T-helper 2 cell treated with Interferon-gamma antibody and Interleukin-4, amounts not matched to agents 5 μg/mL and 100 μg/mL, for 36 hours (primary cell): ENCODE measurements at regions not wholly inside any gene's neighbourhood (a gene's known extent, or its start where the extent isn't known, plus 50 kb on each side); places are given as distances from the start of the nearest gene placed in this dataset.

ENCODE experiments used
- DNase-seq: peaks from one replicate; pipeline ENCODE4 v3.0.0; 2021; ENCODE audit warnings: low spot score
- H3K27ac Mint-ChIP-seq: one replicate; pipeline ENCODE4 v1.8.0; 2021; ENCODE audit warnings: mild to moderate bottlenecking, mixed read lengths
- H3K27me3 Mint-ChIP-seq: one replicate; pipeline ENCODE4 v1.8.0; 2021; ENCODE audit warnings: low read depth, mixed read lengths
- H3K36me3 Mint-ChIP-seq: one replicate; pipeline ENCODE4 v1.8.0; 2021; ENCODE audit warnings: low read depth, mixed read lengths
- H3K4me1 Mint-ChIP-seq: one replicate; pipeline ENCODE4 v1.8.0; 2021; ENCODE audit warnings: low read depth, mixed read lengths
- H3K4me3 Mint-ChIP-seq: one replicate; pipeline ENCODE4 v1.8.0; 2022; ENCODE audit warnings: mild to moderate bottlenecking, moderate library complexity, mixed read lengths
- H3K9me3 Mint-ChIP-seq: one replicate; pipeline ENCODE4 v1.8.0; 2021; ENCODE audit warnings: mixed read lengths

DNA sequence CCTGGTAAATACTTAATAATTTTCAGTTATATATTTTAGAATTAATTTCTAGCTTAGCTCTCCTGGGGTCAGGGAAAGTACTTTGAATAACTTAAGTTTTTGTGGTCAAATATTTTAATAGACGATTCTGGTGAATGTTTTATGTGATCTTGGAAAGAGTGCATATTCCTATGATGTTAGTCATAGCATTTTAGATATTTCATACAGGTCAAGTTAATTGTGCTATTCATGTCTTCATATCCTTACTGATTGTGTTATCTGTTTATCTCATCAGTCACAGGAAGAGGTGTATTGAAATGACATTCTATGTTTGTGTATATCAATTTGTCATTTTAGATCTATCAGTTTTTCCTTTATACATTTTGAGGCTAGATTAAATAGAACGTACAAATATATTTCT, 576.2 kb downstream of the CPS1 start:
- no peak overlapping the region for H3K4me3 Mint-ChIP-seq
- H3K4me1 Mint-ChIP-seq: no peaks in the 10 kb centered on the region
- no peak for DNase-seq
- no peaks in the 10 kb centered on the region for H3K27me3 Mint-ChIP-seq
- no peaks in the 10 kb centered on the region for H3K9me3 Mint-ChIP-seq
- H3K27ac Mint-ChIP-seq: no peak overlapping the region
- H3K36me3 Mint-ChIP-seq: no peaks in the 10 kb centered on the region

DNA sequence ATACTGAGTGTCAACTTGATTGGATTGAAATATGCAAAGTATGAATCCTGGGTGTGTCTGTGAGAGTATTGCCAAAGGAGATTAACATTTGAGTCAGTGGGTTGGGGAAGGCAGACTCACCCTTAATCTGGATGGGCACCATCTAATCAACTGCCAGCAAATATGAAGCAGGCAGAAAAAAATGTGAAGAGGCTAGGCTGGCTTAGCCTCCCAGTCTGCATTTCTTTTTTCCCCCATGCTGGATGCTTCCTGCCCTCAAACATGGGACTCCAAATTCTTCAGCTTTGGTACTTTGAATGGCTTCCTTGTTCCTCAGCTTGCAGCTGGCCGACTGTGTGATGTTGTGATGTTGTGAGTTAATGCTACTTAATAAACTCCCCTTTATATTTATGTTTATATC, 577.4 kb downstream of the CPS1 start:
- Mint-ChIP-seq H3K36me3 (no peaks in the 10 kb centered on the region), H3K4me3 (no peak overlapping the region), H3K9me3 (no peaks in the 10 kb centered on the region), H3K27me3 (no peaks in the 10 kb centered on the region), H3K4me1 (no peaks in the 10 kb centered on the region), H3K27ac (no peak overlapping the region)
- no peak for DNase-seq

DNA sequence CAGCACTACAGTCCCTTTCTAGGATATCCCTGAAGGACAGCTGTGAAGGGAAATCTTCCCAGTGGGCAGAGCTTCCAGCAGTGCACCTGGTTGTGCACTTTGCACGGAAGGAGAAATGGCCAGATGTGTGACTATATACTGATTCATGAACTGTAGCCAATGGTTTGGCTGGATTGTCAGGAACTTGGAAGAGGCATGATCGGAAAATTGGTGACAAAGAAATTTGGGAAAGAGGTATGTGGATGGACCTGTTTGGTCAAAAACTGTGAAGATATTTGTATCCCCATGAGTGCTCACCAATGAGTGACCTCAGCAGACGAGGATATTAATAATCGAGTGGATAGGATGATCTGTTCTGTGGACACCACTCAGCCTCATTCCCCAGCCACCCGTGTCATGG, 582.2 kb downstream of the CPS1 start:
- no peak overlapping the region for H3K27ac Mint-ChIP-seq
- H3K36me3 Mint-ChIP-seq: no peaks in the 10 kb centered on the region
- no peak for DNase-seq
- no peaks in the 10 kb centered on the region for H3K9me3 Mint-ChIP-seq
- H3K4me3 Mint-ChIP-seq: no peak overlapping the region
- no peaks in the 10 kb centered on the region for H3K27me3 Mint-ChIP-seq
- no peaks in the 10 kb centered on the region for H3K4me1 Mint-ChIP-seq

DNA sequence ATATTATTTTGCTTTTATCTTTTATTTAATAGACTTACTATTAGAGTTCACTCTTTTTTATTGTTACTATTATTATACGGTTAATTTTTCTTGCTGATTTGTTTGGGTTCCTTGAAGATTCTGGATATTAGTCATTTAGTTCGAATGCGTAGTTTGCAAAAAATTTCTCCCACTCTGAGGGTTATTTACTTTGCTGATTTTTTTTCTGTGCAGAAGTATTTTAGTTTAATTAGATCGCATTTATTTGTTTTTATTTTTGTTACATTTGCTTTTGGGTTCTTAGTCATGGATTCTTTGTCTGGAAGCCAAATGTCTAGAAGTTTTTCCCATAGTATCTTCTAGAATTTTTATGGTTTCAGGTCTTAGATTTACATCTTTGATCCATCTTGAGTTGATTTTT, 585.2 kb downstream of the CPS1 start:
- no peaks in the 10 kb centered on the region for H3K36me3 Mint-ChIP-seq
- no peaks in the 10 kb centered on the region for H3K27me3 Mint-ChIP-seq
- no peak for DNase-seq
- peaks cover 5% of the 10 kb centered on the region for H3K9me3 Mint-ChIP-seq
- no peaks in the 10 kb centered on the region for H3K4me1 Mint-ChIP-seq
- H3K27ac Mint-ChIP-seq: no peak overlapping the region
- no peak overlapping the region for H3K4me3 Mint-ChIP-seq

DNA sequence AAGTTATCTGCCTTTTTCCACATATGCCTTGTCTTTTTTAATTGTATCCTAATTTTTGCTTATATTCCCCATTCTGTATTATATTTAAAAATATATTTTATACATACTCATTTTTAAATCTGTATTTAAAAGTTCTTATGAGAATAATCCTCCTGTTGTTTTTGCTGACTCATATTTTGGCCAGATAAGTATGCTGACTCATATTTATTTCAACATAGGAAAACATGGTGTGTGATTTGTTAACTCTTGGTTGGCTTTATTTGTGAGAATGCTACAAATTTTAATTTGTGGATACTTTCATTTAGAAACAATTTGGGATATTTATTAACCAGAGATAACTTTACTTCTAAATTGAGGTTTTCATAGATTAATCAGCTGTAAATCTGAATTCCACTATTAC, 587.7 kb downstream of the CPS1 start:
- H3K4me3 Mint-ChIP-seq: no peak overlapping the region
- no peak for DNase-seq
- H3K27me3 Mint-ChIP-seq: no peaks in the 10 kb centered on the region
- H3K4me1 Mint-ChIP-seq: no peaks in the 10 kb centered on the region
- peaks cover 5% of the 10 kb centered on the region for H3K9me3 Mint-ChIP-seq
- no peaks in the 10 kb centered on the region for H3K36me3 Mint-ChIP-seq
- H3K27ac Mint-ChIP-seq: no peak overlapping the region

DNA sequence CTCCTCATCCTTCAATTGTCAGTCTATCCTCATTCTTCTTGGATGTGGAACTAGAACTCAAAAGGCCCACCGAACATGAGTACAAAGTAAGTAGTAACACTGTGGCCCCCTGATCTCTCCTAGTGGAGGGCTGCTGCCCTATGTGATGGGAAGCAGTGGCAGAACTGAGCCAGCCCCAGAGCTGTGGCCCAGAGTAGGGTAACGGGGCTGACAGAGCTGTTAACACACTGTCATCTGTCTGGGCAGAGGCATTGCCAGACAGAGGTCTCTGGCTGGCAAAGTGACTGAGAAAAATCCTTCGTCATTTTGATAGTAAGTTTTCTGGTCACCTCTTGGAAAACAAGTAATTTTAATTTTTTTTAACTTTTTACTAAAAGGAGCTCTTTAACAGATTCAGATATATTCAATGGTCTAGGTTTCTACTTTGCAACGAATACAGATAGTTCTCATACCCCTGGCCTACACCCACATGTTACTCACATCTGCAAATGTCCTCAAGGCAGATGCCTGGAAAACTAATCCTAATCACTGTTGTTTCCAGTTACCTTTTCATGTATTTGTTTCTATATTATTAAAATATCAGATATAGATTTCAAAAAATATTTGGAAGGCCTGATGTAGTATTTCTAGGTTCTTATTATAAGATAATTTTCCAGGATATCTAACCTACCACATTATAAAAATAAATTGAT, 588.7 kb downstream of the CPS1 start:
- peaks cover 5% of the 10 kb centered on the region for H3K9me3 Mint-ChIP-seq
- H3K36me3 Mint-ChIP-seq: no peaks in the 10 kb centered on the region
- H3K4me3 Mint-ChIP-seq: no peak overlapping the region
- no peak for DNase-seq
- no peaks in the 10 kb centered on the region for H3K4me1 Mint-ChIP-seq
- H3K27ac Mint-ChIP-seq: no peak overlapping the region
- no peaks in the 10 kb centered on the region for H3K27me3 Mint-ChIP-seq

DNA sequence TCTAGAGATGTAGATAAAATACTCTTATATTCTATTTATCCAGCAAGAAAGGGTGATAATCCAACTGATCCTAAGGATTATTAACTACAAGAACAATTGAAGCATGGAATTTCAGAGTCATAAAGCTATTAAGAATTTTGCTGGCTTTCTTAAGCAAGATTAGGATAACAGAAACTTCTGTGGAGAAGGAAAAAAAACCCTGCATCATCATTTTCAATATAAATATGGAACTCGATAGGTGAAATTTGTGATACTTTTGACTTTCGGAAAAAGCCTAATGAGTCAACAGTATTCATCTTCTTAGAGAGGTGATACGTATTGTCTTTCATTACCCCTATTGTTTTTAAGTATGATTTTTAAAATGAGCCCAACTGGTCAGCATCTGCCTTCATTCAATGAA, 593.3 kb downstream of the CPS1 start:
- Mint-ChIP-seq H3K4me3 (no peak overlapping the region), H3K36me3 (no peaks in the 10 kb centered on the region), H3K4me1 (no peaks in the 10 kb centered on the region), H3K9me3 (peaks cover 3% of the 10 kb centered on the region), H3K27ac (no peak overlapping the region), H3K27me3 (no peaks in the 10 kb centered on the region)
- DNase-seq: no peak

DNA sequence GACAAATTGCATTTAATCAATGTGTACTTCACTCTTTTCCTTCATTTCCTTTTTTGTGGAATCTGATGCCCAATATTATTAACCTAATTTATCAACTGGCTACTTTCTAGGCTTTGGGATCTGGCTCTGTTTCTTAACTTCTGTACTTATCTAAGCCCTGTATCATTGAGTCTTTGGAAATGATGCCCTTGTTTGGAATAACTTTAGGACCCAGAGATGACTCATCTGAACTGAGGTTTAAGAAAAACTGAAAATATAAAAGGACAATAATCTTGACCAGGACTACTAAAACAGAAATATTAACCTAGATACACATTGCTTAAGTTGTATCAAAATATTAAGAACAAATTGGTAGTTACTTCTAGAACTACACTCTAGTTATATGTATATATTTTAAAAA, 600.8 kb downstream of the CPS1 start:
- no peak overlapping the region for H3K4me3 Mint-ChIP-seq
- H3K4me1 Mint-ChIP-seq: no peaks in the 10 kb centered on the region
- no peaks in the 10 kb centered on the region for H3K9me3 Mint-ChIP-seq
- H3K27ac Mint-ChIP-seq: no peak overlapping the region
- peaks cover 2% of the 10 kb centered on the region for H3K27me3 Mint-ChIP-seq
- no peak for DNase-seq
- no peaks in the 10 kb centered on the region for H3K36me3 Mint-ChIP-seq

DNA sequence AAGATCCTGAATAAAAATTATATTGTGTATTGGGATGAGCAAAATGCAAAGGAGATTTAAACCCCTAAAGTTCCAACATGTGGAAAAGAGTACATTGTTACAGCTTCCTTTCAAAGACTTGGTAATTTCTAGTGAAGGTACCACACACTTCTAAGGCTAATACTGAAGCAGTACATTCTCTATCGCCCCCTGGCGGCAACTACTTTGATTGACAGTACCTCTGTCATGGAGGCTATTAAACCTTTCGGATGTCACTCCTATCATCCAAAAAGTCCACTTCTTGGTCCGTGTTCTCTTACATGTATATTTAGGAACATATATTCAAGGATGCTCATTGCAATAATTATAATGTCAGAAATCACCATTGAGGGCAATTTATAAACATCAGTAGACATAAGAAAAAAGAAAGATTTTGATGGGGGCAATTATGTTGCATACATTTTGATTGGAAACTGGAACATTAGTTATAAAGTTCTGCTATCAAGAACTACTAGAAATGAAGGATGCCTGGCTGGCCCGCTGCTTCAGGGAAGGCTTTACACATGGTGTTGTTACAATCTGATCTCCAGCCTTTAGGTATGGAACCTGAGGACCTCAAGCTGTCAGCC, 601.6 kb downstream of the CPS1 start:
- DNase-seq: peak; percentile 57
- Mint-ChIP-seq H3K27ac (no peak overlapping the region), H3K4me3 (no peak overlapping the region), H3K9me3 (no peaks in the 10 kb centered on the region), H3K36me3 (no peaks in the 10 kb centered on the region), H3K27me3 (peaks cover 2% of the 10 kb centered on the region), H3K4me1 (no peaks in the 10 kb centered on the region)

DNA sequence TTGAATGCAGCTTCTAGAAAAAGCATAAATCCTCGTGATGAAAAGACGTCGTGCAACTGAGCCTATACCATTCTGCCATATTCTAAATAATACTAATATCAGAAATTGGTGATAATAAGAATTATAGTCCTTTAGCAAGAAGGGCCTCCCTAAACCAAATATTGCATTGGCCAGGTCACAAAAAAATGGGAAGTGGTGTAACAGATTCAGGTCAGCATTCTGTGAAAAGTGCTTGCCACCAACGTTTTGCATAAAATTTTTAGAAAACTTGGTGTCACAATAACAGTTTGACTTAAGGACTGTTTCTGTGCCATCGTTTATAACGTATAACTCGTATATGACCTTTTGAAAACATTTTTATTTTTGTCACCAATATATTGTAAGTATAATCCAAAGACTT, 603.6 kb downstream of the CPS1 start:
- no peak for DNase-seq
- H3K4me3 Mint-ChIP-seq: no peak overlapping the region
- no peak overlapping the region for H3K27ac Mint-ChIP-seq
- H3K36me3 Mint-ChIP-seq: no peaks in the 10 kb centered on the region
- H3K27me3 Mint-ChIP-seq: peaks cover 2% of the 10 kb centered on the region
- H3K4me1 Mint-ChIP-seq: no peaks in the 10 kb centered on the region
- H3K9me3 Mint-ChIP-seq: no peaks in the 10 kb centered on the region

DNA sequence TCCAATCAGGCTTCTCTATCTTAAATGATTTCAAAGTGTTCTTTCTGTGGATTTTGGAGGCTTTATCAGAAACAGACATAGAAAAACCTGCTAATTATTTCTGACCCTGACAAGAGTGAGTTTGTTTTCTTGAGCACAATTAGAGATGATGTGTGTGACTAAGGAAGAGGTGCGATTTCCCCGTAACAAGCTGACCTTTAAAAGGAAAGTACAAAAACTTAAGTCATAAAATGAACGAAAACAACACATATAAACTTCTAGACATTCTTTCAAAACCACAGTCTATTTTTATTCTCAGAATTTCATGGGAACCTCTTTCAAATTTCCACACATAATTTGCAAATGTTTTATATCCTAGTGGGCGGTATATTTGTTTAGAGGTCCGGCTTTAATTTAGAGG, 604.8 kb downstream of the CPS1 start:
- H3K27ac Mint-ChIP-seq: no peak overlapping the region
- H3K27me3 Mint-ChIP-seq: peaks cover 2% of the 10 kb centered on the region
- no peaks in the 10 kb centered on the region for H3K9me3 Mint-ChIP-seq
- H3K4me1 Mint-ChIP-seq: no peaks in the 10 kb centered on the region
- DNase-seq: no peak
- H3K4me3 Mint-ChIP-seq: no peak overlapping the region
- H3K36me3 Mint-ChIP-seq: no peaks in the 10 kb centered on the region

DNA sequence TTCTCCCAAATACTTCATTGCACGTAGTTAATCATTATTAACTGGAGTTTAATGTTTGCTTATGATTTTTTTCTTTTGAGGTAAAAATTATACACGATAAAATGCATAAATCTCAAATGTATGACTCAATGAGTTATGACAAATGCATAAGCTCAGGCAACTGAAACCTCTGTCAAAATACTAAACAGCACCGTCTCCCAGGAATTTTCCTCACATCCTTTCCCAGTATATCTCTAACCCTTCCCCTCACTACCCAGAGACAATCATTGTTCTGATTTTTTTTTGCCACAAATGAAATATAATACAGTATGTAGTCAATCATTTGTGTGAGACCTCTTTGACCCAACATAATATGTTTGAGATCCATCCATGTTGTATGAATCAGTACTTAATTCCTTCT, 606.5 kb downstream of the CPS1 start:
- H3K4me1 Mint-ChIP-seq: no peaks in the 10 kb centered on the region
- H3K36me3 Mint-ChIP-seq: no peaks in the 10 kb centered on the region
- H3K4me3 Mint-ChIP-seq: no peak overlapping the region
- H3K27ac Mint-ChIP-seq: no peak overlapping the region
- no peak for DNase-seq
- H3K27me3 Mint-ChIP-seq: peaks cover 2% of the 10 kb centered on the region
- no peaks in the 10 kb centered on the region for H3K9me3 Mint-ChIP-seq

DNA sequence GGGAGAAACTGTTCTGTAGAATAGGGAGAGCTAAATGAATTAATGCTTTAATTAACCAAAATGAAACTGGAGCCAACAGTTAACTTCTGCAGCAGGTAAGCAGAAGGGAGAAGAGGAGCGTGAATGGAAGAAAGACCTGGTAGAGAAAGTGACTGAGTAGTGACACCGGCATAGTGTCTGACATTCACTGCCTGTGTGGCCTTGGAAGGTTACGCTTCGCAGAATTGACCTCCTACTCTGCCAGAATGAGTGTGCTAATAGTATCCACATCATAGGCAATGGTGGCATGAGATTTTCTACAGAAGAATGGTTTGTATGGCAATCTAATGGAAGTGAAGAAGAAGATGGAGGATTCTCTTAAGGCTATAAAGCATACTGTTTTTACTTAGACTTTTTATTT, 614.4 kb downstream of the CPS1 start:
- no peaks in the 10 kb centered on the region for H3K4me1 Mint-ChIP-seq
- no peaks in the 10 kb centered on the region for H3K27me3 Mint-ChIP-seq
- H3K4me3 Mint-ChIP-seq: no peak overlapping the region
- H3K27ac Mint-ChIP-seq: no peak overlapping the region
- no peak for DNase-seq
- H3K36me3 Mint-ChIP-seq: no peaks in the 10 kb centered on the region
- no peaks in the 10 kb centered on the region for H3K9me3 Mint-ChIP-seq

DNA sequence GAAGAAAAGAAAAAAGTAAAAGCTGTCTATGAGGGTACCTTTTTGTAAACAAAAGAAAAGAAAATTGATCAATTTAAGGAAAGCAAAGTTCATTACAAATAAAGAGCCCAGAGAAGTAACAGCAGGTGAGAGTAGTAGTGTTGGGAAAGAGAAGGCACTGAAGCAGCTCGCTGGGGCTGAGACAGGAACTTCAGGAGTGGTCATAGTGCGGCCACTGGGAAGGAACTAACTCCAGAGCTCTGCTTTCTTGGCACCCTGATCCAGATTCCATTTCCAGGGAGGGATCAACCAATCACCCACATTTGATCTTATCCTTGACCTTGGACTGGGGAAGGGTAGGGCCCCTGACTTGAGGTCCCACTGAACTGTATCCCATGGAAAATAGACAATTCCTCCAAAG, 617.6 kb downstream of the CPS1 start:
- Mint-ChIP-seq H3K27ac (no peak overlapping the region), H3K27me3 (no peaks in the 10 kb centered on the region), H3K4me1 (no peaks in the 10 kb centered on the region), H3K9me3 (no peaks in the 10 kb centered on the region), H3K4me3 (no peak overlapping the region), H3K36me3 (no peaks in the 10 kb centered on the region)
- DNase-seq: no peak

DNA sequence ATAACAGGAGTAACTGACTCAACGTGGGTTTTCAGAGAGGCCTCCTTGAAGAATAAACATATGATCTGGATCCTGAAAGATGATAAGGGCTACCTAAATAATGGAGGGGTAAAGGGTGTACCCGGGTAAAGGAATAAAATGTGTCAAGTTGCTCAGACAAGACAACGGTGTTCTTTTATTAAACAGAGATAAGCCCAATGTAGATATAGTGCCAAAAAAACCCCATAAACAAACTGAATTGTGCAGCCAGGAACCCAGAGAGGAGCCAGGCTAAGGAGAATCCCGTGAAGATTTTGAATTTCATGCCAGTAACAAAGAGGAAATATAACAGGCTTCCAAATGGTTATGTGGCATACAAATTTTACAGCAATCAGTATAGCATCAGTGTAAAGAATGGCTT, 618.2 kb downstream of the CPS1 start:
- H3K27me3 Mint-ChIP-seq: no peaks in the 10 kb centered on the region
- no peaks in the 10 kb centered on the region for H3K4me1 Mint-ChIP-seq
- H3K9me3 Mint-ChIP-seq: no peaks in the 10 kb centered on the region
- H3K4me3 Mint-ChIP-seq: no peak overlapping the region
- H3K36me3 Mint-ChIP-seq: no peaks in the 10 kb centered on the region
- no peak for DNase-seq
- H3K27ac Mint-ChIP-seq: no peak overlapping the region
